ENCODE measurements at regions not wholly inside any gene's neighbourhood (a gene's known extent, or its start where the extent isn't known, plus 50 kb on each side); places are given as distances from the start of the nearest gene placed in this dataset.
"Not testable (repeated sequence)": the region's sequence is repeated elsewhere in the genome, so short reads cannot be mapped to it uniquely, and the experiment has no call there.

GRCh38 chr14:89067293-89067972 is 243.0 kb downstream of the TTC8 start:
- DNase-seq (ENCODE audit: low read depth): no peak

- DNase-seq (ENCODE audit: low read depth): no peak
Measured at GRCh38 chr14:89078021-89078795, 253.8 kb downstream of the TTC8 start.

- no peak for DNase-seq (ENCODE audit: low read depth)
Measured at GRCh38 chr14:89085231-89085731, 260.8 kb downstream of the TTC8 start.

- no peak for DNase-seq (ENCODE audit: low read depth)
Measured at GRCh38 chr14:89085737-89086382, 261.4 kb downstream of the TTC8 start.

- DNase-seq (ENCODE audit: low read depth): no peak
Measured at GRCh38 chr14:89088530-89088929, 264.1 kb downstream of the TTC8 start.

- no peak for DNase-seq (ENCODE audit: low read depth)
Measured at GRCh38 chr14:89089330-89089729, 264.9 kb downstream of the TTC8 start.

- no peak for DNase-seq (ENCODE audit: low read depth)
Measured at GRCh38 chr14:89091781-89092180, 267.3 kb downstream of the TTC8 start.

- no peak for DNase-seq (ENCODE audit: low read depth)
Measured at GRCh38 chr14:89093083-89093730, 268.8 kb downstream of the TTC8 start.

GRCh38 chr14:89095036-89095435 is 270.6 kb downstream of the TTC8 start:
- DNase-seq (ENCODE audit: low read depth): no peak

GRCh38 chr14:89096946-89097345 is 272.5 kb downstream of the TTC8 start:
- DNase-seq (ENCODE audit: low read depth): no peak

- DNase-seq (ENCODE audit: low read depth): no peak
Measured at GRCh38 chr14:89098254-89098653, 273.8 kb downstream of the TTC8 start.

- not testable (repeated sequence) for DNase-seq (ENCODE audit: low read depth)
Measured at GRCh38 chr14:89104171-89104817, 279.8 kb downstream of the TTC8 start.

- not testable (repeated sequence) for DNase-seq (ENCODE audit: low read depth)
Measured at GRCh38 chr14:89104861-89105260, 280.4 kb downstream of the TTC8 start.

Data from fibroblast of the conjunctiva (primary cell).